ENCODE measurements at regions not wholly inside any gene's neighbourhood (a gene's known extent, or its start where the extent isn't known, plus 50 kb on each side); places are given as distances from the start of the nearest gene placed in this dataset.

- DNase-seq (ENCODE audit: low read depth in 3 of 3) = no peak
Measured at GRCh38 chr2:42957861-42958301, 165.5 kb upstream of the HAAO start.

- DNase-seq (ENCODE audit: low read depth in 3 of 3) = no peak
Measured at GRCh38 chr2:42957109-42957860, 164.9 kb upstream of the HAAO start.

- no peak for DNase-seq (ENCODE audit: low read depth in 3 of 3)
Measured at GRCh38 chr2:42954227-42954962, 162.0 kb upstream of the HAAO start.

- DNase-seq (ENCODE audit: low read depth in 3 of 3) = no peak
Measured at GRCh38 chr2:42953216-42953615, 160.8 kb upstream of the HAAO start.

GRCh38 chr2:42951263-42951938 is 159.0 kb upstream of the HAAO start:
- no peak for DNase-seq (ENCODE audit: low read depth in 3 of 3)

GRCh38 chr2:42949125-42949524 is 156.7 kb upstream of the HAAO start:
- DNase-seq (ENCODE audit: low read depth in 3 of 3) = no peak

- DNase-seq (ENCODE audit: low read depth in 3 of 3) = no peak
Measured at GRCh38 chr2:42947809-42948600, 155.6 kb upstream of the HAAO start.

- no peak for DNase-seq (ENCODE audit: low read depth in 3 of 3)
Measured at GRCh38 chr2:42944779-42945415, 152.5 kb upstream of the HAAO start.

GRCh38 chr2:42942990-42943493 is 150.7 kb upstream of the HAAO start:
- DNase-seq (ENCODE audit: low read depth in 3 of 3) = no peak

GRCh38 chr2:42942214-42942989 is 150.0 kb upstream of the HAAO start:
- DNase-seq (ENCODE audit: low read depth in 3 of 3) = no peak

GRCh38 chr2:42941633-42942176 is 149.3 kb upstream of the HAAO start:
- no peak for DNase-seq (ENCODE audit: low read depth in 3 of 3)

- DNase-seq (ENCODE audit: low read depth in 3 of 3) = no peak
Measured at GRCh38 chr2:42939411-42940206, 147.2 kb upstream of the HAAO start.

- DNase-seq (ENCODE audit: low read depth in 3 of 3) = no peak
Measured at GRCh38 chr2:42938671-42939370, 146.4 kb upstream of the HAAO start.

- no peak for DNase-seq (ENCODE audit: low read depth in 3 of 3)
Measured at GRCh38 chr2:42937171-42937875, 144.9 kb upstream of the HAAO start.

GRCh38 chr2:42935692-42936671 is 143.6 kb upstream of the HAAO start:
- DNase-seq (ENCODE audit: low read depth in 3 of 3) = peak in 1 of 3 donors; percentile 13

GRCh38 chr2:42934580-42935186 is 142.3 kb upstream of the HAAO start:
- no peak for DNase-seq (ENCODE audit: low read depth in 3 of 3)
